ENCODE measurements at regions not wholly inside any gene's neighbourhood (a gene's known extent, or its start where the extent isn't known, plus 50 kb on each side); places are given as distances from the start of the nearest gene placed in this dataset.

GRCh38 chr6:48315915-48316314 lies 204.9 kb upstream of the PTCHD4 start (continued):
- TF ChIP-seq, protein P1, sequence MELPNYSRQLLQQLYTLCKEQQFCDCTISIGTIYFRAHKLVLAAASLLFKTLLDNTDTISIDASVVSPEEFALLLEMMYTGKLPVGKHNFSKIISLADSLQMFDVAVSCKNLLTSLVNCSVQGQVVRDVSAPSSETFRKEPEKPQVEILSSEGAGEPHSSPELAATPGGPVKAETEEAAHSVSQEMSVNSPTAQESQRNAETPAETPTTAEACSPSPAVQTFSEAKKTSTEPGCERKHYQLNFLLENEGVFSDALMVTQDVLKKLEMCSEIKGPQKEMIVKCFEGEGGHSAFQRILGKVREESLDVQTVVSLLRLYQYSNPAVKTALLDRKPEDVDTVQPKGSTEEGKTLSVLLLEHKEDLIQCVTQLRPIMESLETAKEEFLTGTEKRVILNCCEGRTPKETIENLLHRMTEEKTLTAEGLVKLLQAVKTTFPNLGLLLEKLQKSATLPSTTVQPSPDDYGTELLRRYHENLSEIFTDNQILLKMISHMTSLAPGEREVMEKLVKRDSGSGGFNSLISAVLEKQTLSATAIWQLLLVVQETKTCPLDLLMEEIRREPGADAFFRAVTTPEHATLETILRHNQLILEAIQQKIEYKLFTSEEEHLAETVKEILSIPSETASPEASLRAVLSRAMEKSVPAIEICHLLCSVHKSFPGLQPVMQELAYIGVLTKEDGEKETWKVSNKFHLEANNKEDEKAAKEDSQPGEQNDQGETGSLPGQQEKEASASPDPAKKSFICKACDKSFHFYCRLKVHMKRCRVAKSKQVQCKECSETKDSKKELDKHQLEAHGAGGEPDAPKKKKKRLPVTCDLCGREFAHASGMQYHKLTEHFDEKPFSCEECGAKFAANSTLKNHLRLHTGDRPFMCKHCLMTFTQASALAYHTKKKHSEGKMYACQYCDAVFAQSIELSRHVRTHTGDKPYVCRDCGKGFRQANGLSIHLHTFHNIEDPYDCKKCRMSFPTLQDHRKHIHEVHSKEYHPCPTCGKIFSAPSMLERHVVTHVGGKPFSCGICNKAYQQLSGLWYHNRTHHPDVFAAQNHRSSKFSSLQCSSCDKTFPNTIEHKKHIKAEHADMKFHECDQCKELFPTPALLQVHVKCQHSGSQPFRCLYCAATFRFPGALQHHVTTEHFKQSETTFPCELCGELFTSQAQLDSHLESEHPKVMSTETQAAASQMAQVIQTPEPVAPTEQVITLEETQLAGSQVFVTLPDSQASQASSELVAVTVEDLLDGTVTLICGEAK (IDR thresholded peaks at IDR 0.05; ENCODE audit: borderline replicate concordance): no peak
- TF ChIP-seq ETV6 (conservative IDR thresholded peaks at IDR 0.05 in 1 of 2, IDR thresholded peaks at IDR 0.05 in 1 of 2; ENCODE audit: borderline replicate concordance in 1 of 2, low read depth in 1 of 2) (no peak), SP1 (IDR thresholded peaks at IDR 0.05; ENCODE audit: low read depth, low read length) (no peak), MTA3 (IDR thresholded peaks at IDR 0.05; ENCODE audit: borderline replicate concordance, low read length) (no peak), KDM1A (IDR thresholded peaks at IDR 0.05; ENCODE audit: borderline replicate concordance) (no peak), BHLHE40 (IDR thresholded peaks at IDR 0.05; ENCODE audit: borderline replicate concordance in 1 of 2, low read depth in 2 of 2, low read length in 1 of 2) (no peak), FOS (IDR thresholded peaks at IDR 0.05; ENCODE audit: borderline replicate concordance, extremely low read depth, insufficient read length) (no peak), TCF12 (IDR thresholded peaks at IDR 0.05; ENCODE audit: low read depth, low read length) (no peak), KAT2A (conservative IDR thresholded peaks at IDR 0.05; ENCODE audit: control insufficient read depth, low read depth, low read length) (no peak), PKNOX1 (IDR thresholded peaks at IDR 0.05) (no peak), E2F8 (IDR thresholded peaks at IDR 0.05; ENCODE audit: low read depth, partially characterized antibody) (no peak), MTA2 (IDR thresholded peaks at IDR 0.05; ENCODE audit: low read depth) (peak; percentile 72; the same call in 1 of the 2 replicates)
- TF ChIP-seq, protein P2, sequence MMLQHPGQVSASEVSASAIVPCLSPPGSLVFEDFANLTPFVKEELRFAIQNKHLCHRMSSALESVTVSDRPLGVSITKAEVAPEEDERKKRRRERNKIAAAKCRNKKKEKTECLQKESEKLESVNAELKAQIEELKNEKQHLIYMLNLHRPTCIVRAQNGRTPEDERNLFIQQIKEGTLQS (IDR thresholded peaks at IDR 0.05; ENCODE audit: borderline replicate concordance, extremely low read depth, low read depth, low read length): no peak
- TF ChIP-seq, protein P3, sequence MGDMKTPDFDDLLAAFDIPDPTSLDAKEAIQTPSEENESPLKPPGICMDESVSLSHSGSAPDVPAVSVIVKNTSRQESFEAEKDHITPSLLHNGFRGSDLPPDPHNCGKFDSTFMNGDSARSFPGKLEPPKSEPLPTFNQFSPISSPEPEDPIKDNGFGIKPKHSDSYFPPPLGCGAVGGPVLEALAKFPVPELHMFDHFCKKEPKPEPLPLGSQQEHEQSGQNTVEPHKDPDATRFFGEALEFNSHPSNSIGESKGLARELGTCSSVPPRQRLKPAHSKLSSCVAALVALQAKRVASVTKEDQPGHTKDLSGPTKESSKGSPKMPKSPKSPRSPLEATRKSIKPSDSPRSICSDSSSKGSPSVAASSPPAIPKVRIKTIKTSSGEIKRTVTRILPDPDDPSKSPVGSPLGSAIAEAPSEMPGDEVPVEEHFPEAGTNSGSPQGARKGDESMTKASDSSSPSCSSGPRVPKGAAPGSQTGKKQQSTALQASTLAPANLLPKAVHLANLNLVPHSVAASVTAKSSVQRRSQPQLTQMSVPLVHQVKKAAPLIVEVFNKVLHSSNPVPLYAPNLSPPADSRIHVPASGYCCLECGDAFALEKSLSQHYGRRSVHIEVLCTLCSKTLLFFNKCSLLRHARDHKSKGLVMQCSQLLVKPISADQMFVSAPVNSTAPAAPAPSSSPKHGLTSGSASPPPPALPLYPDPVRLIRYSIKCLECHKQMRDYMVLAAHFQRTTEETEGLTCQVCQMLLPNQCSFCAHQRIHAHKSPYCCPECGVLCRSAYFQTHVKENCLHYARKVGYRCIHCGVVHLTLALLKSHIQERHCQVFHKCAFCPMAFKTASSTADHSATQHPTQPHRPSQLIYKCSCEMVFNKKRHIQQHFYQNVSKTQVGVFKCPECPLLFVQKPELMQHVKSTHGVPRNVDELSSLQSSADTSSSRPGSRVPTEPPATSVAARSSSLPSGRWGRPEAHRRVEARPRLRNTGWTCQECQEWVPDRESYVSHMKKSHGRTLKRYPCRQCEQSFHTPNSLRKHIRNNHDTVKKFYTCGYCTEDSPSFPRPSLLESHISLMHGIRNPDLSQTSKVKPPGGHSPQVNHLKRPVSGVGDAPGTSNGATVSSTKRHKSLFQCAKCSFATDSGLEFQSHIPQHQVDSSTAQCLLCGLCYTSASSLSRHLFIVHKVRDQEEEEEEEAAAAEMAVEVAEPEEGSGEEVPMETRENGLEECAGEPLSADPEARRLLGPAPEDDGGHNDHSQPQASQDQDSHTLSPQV (IDR thresholded peaks at IDR 0.05): no peak
- TF ChIP-seq, protein P4, sequence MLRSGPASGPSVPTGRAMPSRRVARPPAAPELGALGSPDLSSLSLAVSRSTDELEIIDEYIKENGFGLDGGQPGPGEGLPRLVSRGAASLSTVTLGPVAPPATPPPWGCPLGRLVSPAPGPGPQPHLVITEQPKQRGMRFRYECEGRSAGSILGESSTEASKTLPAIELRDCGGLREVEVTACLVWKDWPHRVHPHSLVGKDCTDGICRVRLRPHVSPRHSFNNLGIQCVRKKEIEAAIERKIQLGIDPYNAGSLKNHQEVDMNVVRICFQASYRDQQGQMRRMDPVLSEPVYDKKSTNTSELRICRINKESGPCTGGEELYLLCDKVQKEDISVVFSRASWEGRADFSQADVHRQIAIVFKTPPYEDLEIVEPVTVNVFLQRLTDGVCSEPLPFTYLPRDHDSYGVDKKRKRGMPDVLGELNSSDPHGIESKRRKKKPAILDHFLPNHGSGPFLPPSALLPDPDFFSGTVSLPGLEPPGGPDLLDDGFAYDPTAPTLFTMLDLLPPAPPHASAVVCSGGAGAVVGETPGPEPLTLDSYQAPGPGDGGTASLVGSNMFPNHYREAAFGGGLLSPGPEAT (IDR thresholded peaks at IDR 0.05; ENCODE audit: low read depth): peak; percentile 78

Measured in GM12878 (cell line).